ENCODE measurements at regions not wholly inside any gene's neighbourhood (a gene's known extent, or its start where the extent isn't known, plus 50 kb on each side); places are given as distances from the start of the nearest gene placed in this dataset.

- TF ChIP-seq EZH2 (IDR thresholded peaks at IDR 0.05; ENCODE audit: borderline replicate concordance, low read depth, low read length, severe bottlenecking) = no peak
- no peak for TF ChIP-seq CTCF (IDR thresholded peaks at IDR 0.05; ENCODE audit: borderline replicate concordance, extremely low read depth, low read length, poor library complexity, severe bottlenecking)
Observed at GRCh38 chr11:70872299-70872698, 380.1 kb downstream of the SHANK2 start.
